Glutamatergic neuron (in vitro differentiated cells): ENCODE measurements at regions not wholly inside any gene's neighbourhood (a gene's known extent, or its start where the extent isn't known, plus 50 kb on each side); places are given as distances from the start of the nearest gene placed in this dataset.
"Not testable (repeated sequence)": the region's sequence is repeated elsewhere in the genome, so short reads cannot be mapped to it uniquely, and the experiment has no call there.

Source experiments
- DNase-seq: peaks from one replicate; pipeline ENCODE4 v3.0.0; 2022
- H3K27ac Mint-ChIP-seq: one replicate; pipeline ENCODE4 v1.8.0; 2020; ENCODE audit warnings: mild to moderate bottlenecking, mixed read lengths, inconsistent platforms; ENCODE audit not compliant: unreplicated experiment
- H3K27me3 Mint-ChIP-seq: one replicate; pipeline ENCODE4 v1.8.0; 2020; ENCODE audit warnings: mild to moderate bottlenecking, moderate library complexity, mixed read lengths, inconsistent platforms; ENCODE audit not compliant: unreplicated experiment
- H3K36me3 Mint-ChIP-seq: one replicate; pipeline ENCODE4 v1.8.0; 2020; ENCODE audit warnings: mild to moderate bottlenecking, mixed read lengths, inconsistent platforms; ENCODE audit not compliant: unreplicated experiment
- H3K4me1 Mint-ChIP-seq: one replicate; pipeline ENCODE4 v1.8.0; 2020; ENCODE audit warnings: mild to moderate bottlenecking, low read depth, mixed read lengths, inconsistent platforms; ENCODE audit not compliant: unreplicated experiment
- H3K4me3 Mint-ChIP-seq: one replicate; pipeline ENCODE4 v1.8.0; 2020; ENCODE audit warnings: mild to moderate bottlenecking, mixed read lengths, inconsistent platforms; ENCODE audit not compliant: unreplicated experiment
- H3K9me3 Mint-ChIP-seq: one replicate; pipeline ENCODE4 v1.8.0; 2020; ENCODE audit warnings: mild to moderate bottlenecking, moderate library complexity, mixed read lengths, inconsistent platforms; ENCODE audit not compliant: unreplicated experiment
- TF ChIP-seq, protein P1 (sequence below): fragments of 200-600 bp; sonication (generic); IDR thresholded peaks from one replicate; pipeline ENCODE4 v1.5.0; 2021; ENCODE audit not compliant: partially characterized antibody, unreplicated experiment

DNA sequence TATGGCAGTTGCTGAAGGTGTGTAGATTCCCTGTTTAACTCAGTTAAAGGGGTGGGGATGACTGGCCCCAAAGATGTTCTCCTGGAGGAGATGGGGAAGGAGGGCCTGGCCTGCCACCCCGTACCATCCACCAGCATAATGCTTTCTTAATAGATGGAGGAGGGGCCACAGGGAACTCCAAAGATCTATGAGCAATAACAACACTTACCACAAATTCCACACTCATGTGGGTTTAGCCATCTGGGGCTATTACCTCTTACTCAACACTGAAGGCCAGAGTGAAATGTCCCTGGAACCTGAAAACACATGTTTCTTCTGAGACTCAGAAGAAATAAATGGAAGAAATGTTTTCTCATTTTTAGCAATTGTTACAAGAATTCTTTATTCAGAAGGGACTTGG, 259.0 kb downstream of the CXCL12 start:
- Mint-ChIP-seq H3K27me3 (no peaks in the 10 kb centered on the region), H3K27ac (no peak overlapping the region), H3K9me3 (no peaks in the 10 kb centered on the region), H3K36me3 (peaks cover 6% of the 10 kb centered on the region), H3K4me1 (no peaks in the 10 kb centered on the region), H3K4me3 (no peak overlapping the region)
- TF ChIP-seq, protein P1, sequence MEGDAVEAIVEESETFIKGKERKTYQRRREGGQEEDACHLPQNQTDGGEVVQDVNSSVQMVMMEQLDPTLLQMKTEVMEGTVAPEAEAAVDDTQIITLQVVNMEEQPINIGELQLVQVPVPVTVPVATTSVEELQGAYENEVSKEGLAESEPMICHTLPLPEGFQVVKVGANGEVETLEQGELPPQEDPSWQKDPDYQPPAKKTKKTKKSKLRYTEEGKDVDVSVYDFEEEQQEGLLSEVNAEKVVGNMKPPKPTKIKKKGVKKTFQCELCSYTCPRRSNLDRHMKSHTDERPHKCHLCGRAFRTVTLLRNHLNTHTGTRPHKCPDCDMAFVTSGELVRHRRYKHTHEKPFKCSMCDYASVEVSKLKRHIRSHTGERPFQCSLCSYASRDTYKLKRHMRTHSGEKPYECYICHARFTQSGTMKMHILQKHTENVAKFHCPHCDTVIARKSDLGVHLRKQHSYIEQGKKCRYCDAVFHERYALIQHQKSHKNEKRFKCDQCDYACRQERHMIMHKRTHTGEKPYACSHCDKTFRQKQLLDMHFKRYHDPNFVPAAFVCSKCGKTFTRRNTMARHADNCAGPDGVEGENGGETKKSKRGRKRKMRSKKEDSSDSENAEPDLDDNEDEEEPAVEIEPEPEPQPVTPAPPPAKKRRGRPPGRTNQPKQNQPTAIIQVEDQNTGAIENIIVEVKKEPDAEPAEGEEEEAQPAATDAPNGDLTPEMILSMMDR = no peak
- DNase-seq = no peak

DNA sequence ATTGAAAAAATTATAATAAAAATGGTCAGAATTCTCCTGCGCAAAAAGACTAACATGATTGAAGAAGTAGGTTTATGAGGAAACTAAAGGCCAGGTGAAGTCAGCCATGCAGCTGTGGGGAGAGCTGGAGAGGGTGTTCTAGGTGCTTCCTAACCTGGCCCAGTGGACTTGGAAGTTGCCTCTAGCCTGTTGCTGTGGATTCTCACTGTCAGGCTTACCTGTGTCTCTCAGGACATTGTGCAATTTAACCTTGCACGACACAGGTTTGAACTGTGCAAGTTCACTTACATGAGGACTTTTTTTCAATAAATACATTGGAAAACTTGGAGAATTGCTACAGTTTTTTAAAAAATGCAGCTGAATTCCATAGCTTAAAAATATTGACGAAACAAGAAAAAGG, 266.4 kb downstream of the CXCL12 start:
- Mint-ChIP-seq H3K27ac (no peak overlapping the region), H3K9me3 (no peaks in the 10 kb centered on the region), H3K36me3 (peaks cover 6% of the 10 kb centered on the region), H3K4me1 (no peaks in the 10 kb centered on the region), H3K4me3 (no peak overlapping the region), H3K27me3 (no peaks in the 10 kb centered on the region)
- DNase-seq = no peak
- TF ChIP-seq, protein P1 = no peak

DNA sequence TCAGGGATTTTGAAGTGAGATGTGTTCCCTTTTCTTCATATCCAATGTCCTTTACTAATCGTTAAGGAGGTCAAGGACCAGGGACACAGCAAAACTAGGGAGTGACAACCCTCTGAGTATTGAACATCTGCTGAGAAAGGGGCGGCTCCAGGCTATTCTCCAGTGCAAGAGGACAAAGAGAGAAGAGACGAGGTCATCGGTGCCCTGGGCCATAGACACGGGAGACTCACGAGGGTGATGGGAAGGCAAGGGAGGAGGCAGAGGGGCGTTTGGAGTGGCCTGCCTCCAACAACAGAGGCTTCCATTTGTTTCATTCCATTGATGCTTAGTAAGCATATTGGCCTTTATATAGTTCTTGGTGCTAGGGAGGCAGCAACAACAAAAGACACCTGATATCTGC, 268.4 kb downstream of the CXCL12 start:
- H3K4me1 Mint-ChIP-seq = no peaks in the 10 kb centered on the region
- TF ChIP-seq, protein P1 = no peak

DNA sequence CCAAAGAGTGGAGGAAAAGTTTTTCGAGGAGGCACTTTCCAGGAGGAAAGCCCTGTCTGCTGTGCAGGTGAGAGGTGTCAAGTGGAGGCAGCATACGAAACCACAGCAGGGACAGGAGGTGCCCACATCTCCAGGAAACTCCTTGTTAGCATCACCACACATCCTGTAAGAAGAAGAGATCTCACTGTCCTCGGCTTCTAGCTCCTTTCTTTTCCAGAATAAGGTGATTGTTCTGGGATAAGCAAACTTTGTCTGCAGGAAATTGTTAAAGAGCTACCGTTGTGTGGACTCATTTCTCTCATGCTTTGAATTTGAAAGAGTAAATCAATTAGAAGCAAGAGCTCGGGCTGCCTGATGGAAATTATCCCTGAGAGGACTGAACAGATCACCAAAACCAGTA, 269.4 kb downstream of the CXCL12 start:
- peaks cover 5% of the 10 kb centered on the region for H3K9me3 Mint-ChIP-seq
- no peaks in the 10 kb centered on the region for H3K4me1 Mint-ChIP-seq
- no peak overlapping the region for H3K27ac Mint-ChIP-seq
- peaks cover 9% of the 10 kb centered on the region for H3K36me3 Mint-ChIP-seq
- H3K4me3 Mint-ChIP-seq = no peak overlapping the region
- TF ChIP-seq, protein P1 = no peak
- DNase-seq = no peak
- H3K27me3 Mint-ChIP-seq = no peaks in the 10 kb centered on the region

More for the DNA sequence above, 268.4 kb downstream of the CXCL12 start:
- Mint-ChIP-seq H3K27ac (no peak overlapping the region), H3K9me3 (peaks cover 3% of the 10 kb centered on the region), H3K27me3 (no peaks in the 10 kb centered on the region), H3K4me3 (no peak overlapping the region), H3K36me3 (peaks cover 6% of the 10 kb centered on the region)
- DNase-seq = peak; percentile 18

DNA sequence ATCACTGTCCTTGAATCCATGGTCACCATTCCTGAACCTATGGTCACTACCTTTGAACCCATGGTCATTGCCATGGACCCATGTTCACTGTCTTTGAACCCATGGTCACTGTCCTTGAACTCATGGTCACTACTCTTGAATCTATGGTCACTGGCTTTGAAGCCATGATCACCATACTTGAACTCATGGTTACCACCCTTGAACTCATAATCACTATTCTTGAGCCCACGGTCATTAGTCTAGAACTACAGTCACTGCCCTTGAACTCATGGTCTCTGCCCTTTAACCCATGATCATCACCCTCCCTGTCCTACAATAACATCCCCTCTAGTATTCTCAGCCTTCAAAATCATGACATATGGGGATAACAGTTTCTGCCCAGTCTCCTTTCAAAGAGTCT, 270.5 kb downstream of the CXCL12 start:
- peaks cover 9% of the 10 kb centered on the region for H3K36me3 Mint-ChIP-seq
- no peaks in the 10 kb centered on the region for H3K27me3 Mint-ChIP-seq
- H3K27ac Mint-ChIP-seq = no peak overlapping the region
- TF ChIP-seq, protein P1 = no peak
- DNase-seq = no peak
- H3K4me3 Mint-ChIP-seq = no peak overlapping the region
- peaks cover 5% of the 10 kb centered on the region for H3K9me3 Mint-ChIP-seq
- no peaks in the 10 kb centered on the region for H3K4me1 Mint-ChIP-seq

DNA sequence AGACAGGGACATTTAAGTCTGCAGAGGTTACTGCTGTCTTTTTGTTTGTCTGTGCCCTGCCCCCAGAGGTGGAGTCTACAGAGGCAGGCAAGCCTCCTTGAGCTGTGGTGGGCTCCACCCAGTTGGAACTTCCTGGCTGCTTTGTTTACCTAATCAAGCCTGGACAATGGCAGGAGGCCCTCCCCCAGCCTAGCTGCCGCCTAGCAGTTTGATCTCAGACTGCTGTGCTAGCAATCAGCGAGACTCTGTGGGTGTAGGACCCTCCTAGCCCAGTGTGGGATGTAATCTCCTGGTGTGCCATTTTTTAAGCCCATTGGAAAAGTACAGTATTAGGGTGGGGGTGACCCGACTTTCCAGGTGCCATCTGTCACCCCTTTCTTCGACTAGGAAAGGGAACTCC, 272.6 kb downstream of the CXCL12 start:
- not testable (repeated sequence) for H3K9me3 Mint-ChIP-seq, DNase-seq, H3K36me3 Mint-ChIP-seq, H3K4me1 Mint-ChIP-seq, H3K27ac Mint-ChIP-seq, H3K27me3 Mint-ChIP-seq, H3K4me3 Mint-ChIP-seq
